ENCODE measurements at regions not wholly inside any gene's neighbourhood (a gene's known extent, or its start where the extent isn't known, plus 50 kb on each side); places are given as distances from the start of the nearest gene placed in this dataset.

DNA sequence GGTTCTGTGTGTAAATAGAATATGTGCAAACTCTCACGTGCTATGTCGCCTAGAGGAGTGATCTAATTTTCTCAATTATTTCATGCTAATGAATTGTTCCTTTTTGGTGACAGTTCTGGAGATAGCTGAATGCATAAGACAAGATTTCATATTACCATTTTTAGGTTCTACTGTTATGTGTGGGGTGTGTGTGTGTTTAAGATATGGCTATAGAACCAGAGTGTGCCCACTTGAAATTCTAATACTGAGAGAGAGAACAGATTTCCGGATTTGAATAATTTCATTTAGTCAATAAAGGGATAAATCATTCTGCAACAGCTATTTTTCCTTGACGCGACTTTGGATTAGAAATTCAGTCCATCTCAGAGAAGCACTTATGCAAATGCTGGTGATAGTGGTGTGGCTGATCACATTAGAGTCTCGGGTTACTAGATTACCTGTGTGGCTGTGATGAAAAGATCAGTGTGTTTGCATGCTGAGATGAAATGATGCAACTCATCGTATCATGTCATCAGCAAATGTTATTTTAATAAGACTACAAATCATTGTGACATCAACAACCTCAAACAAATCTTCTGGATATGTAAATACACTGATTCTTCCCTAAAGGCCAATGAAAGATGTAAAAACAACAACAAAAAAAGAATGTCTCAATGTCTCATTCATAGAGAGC lies 415.9 kb downstream of the EPHA4 start:
- Histone ChIP-seq H3K27me3 (replicated peaks) (no peaks in the 10 kb centered on the region), H3K4me3 (ENCODE audit: low read depth, low read length) (no peak overlapping the region), H3K27ac (no peak overlapping the region), H3K36me3 (replicated peaks) (no peaks in the 10 kb centered on the region)
- in situ Hi-C loops (cut with HindIII; ENCODE audit: low pct_ligation_motif_present, low sequenced_read_pairs): no loop called here
- TF ChIP-seq, protein P1, sequence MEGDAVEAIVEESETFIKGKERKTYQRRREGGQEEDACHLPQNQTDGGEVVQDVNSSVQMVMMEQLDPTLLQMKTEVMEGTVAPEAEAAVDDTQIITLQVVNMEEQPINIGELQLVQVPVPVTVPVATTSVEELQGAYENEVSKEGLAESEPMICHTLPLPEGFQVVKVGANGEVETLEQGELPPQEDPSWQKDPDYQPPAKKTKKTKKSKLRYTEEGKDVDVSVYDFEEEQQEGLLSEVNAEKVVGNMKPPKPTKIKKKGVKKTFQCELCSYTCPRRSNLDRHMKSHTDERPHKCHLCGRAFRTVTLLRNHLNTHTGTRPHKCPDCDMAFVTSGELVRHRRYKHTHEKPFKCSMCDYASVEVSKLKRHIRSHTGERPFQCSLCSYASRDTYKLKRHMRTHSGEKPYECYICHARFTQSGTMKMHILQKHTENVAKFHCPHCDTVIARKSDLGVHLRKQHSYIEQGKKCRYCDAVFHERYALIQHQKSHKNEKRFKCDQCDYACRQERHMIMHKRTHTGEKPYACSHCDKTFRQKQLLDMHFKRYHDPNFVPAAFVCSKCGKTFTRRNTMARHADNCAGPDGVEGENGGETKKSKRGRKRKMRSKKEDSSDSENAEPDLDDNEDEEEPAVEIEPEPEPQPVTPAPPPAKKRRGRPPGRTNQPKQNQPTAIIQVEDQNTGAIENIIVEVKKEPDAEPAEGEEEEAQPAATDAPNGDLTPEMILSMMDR (IDR thresholded peaks at IDR 0.05; ENCODE audit: low read depth, low read length, missing control alignments): no peak
- DNase-seq: no peak

DNA sequence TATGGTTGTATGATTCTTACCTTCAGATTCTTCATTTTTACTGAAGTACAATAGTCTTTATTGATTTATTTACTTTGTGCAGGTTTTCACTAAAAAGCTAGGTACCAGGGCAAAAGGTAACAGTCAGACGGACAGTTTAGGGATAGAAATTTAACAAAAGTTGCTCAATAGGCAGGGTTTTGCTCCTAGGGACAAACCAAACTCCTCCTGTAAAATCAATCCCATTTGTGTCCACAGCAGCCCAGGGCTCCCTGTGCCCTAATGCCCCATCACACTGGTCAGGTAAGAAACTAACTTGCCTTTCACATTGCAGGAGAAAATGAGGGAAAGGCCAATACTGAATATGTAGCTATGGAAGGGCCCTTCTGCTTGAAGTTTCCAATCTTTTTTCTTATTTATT lies 410.9 kb downstream of the EPHA4 start:
- Histone ChIP-seq H3K36me3 (replicated peaks) (no peaks in the 10 kb centered on the region), H3K4me3 (ENCODE audit: low read depth, low read length) (no peak overlapping the region), H3K27ac (no peak overlapping the region), H3K27me3 (replicated peaks) (no peaks in the 10 kb centered on the region)
- in situ Hi-C loops (cut with HindIII; ENCODE audit: low pct_ligation_motif_present, low sequenced_read_pairs): no loop called here
- TF ChIP-seq, protein P1 (IDR thresholded peaks at IDR 0.05; ENCODE audit: low read depth, low read length, missing control alignments): no peak
- no peak for DNase-seq

DNA sequence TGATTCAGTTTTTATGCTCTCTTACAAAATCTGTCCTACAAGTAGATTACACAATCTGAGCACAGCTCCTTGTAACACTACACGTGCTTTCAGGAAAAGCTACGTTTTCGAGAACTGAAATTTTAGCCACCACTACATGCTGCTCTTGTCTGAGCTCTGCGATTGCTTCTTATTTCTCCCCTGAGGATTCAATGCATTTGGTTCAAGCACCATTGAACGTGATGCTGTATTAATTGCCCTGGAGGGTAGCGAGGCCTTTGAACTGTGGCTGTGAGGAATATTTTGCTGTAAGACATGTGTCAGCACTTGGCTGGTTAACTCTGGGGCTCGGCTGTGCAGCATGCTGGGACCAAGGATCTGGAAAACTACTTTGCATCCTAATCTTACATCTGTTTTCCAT lies 405.8 kb downstream of the EPHA4 start:
- no peak overlapping the region for H3K27ac ChIP-seq
- H3K27me3 ChIP-seq (replicated peaks): no peaks in the 10 kb centered on the region
- in situ Hi-C loops (cut with HindIII; ENCODE audit: low pct_ligation_motif_present, low sequenced_read_pairs): no loop called here
- DNase-seq: no peak
- TF ChIP-seq, protein P1 (IDR thresholded peaks at IDR 0.05; ENCODE audit: low read depth, low read length, missing control alignments): no peak
- H3K4me3 ChIP-seq (ENCODE audit: low read depth, low read length): no peak overlapping the region
- H3K36me3 ChIP-seq (replicated peaks): no peaks in the 10 kb centered on the region

DNA sequence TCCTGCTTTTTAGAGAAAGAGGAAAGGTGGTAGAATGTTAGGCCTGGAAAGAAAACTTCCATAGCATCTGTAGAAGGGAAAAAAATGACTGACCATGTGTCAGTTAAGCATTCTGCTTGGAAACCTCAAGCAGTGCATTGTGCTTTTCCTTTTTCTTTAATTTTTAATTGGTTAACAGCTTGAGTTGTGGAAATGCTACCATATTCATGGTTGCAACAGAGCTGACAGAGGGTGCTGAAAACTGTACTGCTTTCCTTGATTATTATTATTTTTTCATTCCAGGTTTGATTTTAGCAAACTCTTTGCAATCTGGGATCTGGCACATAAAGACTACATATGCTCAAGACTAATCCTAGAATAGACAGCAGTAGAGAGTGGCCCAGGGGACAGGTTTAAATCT lies 404.5 kb downstream of the EPHA4 start:
- in situ Hi-C loops (cut with HindIII; ENCODE audit: low pct_ligation_motif_present, low sequenced_read_pairs): no loop called here
- H3K27me3 ChIP-seq (replicated peaks): no peaks in the 10 kb centered on the region
- no peaks in the 10 kb centered on the region for H3K36me3 ChIP-seq (replicated peaks)
- no peak overlapping the region for H3K27ac ChIP-seq
- no peak for DNase-seq
- no peak overlapping the region for H3K4me3 ChIP-seq (ENCODE audit: low read depth, low read length)
- TF ChIP-seq, protein P1 (IDR thresholded peaks at IDR 0.05; ENCODE audit: low read depth, low read length, missing control alignments): no peak

DNA sequence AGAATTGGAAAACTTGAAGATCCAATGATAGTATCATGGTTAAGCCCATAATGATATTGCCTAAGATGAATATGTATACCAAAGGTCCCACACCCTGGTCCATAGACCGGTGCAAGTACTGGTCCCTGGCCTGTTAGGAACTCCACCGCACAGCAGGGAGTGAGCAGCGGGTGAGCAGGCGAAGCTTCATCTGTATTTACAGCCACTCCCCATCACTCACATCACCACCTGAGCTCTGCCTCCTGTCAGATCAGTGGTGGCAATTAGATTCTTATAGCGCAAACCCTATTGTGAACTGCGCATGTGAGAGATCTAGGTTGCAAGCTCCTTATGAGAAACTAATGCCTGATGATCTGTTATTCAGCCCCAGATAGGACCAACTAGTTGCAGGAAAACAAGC lies 402.4 kb downstream of the EPHA4 start:
- DNase-seq: no peak
- Histone ChIP-seq H3K27me3 (replicated peaks) (no peaks in the 10 kb centered on the region), H3K36me3 (replicated peaks) (no peaks in the 10 kb centered on the region), H3K4me3 (ENCODE audit: low read depth, low read length) (no peak overlapping the region), H3K27ac (no peak overlapping the region)
- in situ Hi-C loops (cut with HindIII; ENCODE audit: low pct_ligation_motif_present, low sequenced_read_pairs): no loop called here
- TF ChIP-seq, protein P1 (IDR thresholded peaks at IDR 0.05; ENCODE audit: low read depth, low read length, missing control alignments): no peak

DNA sequence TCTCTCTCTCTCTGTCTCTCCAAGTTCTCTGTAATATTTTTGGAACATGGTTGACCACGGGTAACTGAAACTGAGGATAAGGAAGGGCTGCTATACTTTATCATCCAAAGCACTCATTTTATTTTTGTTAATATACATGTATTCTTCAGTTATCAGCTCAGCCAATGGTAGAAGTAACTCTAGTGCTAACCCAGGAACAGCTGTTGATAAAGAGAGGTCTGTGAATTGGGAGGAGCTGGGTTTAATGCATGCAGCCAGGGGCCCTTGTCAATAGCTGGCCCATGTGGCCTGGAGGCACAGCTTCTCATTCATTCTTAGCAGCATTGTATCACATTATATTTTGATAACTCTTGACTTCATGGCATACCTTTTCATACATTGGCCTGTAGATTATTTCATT lies 401.6 kb downstream of the EPHA4 start:
- H3K36me3 ChIP-seq (replicated peaks): no peaks in the 10 kb centered on the region
- H3K4me3 ChIP-seq (ENCODE audit: low read depth, low read length): no peak overlapping the region
- TF ChIP-seq, protein P1 (IDR thresholded peaks at IDR 0.05; ENCODE audit: low read depth, low read length, missing control alignments): no peak
- H3K27me3 ChIP-seq (replicated peaks): no peaks in the 10 kb centered on the region
- in situ Hi-C loops (cut with HindIII; ENCODE audit: low pct_ligation_motif_present, low sequenced_read_pairs): no loop called here
- DNase-seq: no peak
- H3K27ac ChIP-seq: no peak overlapping the region
